SK-N-SH (cell line): ENCODE measurements at regions not wholly inside any gene's neighbourhood (a gene's known extent, or its start where the extent isn't known, plus 50 kb on each side); places are given as distances from the start of the nearest gene placed in this dataset.

Experiments used
- CTCF ChIA-PET: fragments of 300-600, 350-600 bp; formaldehyde crosslinking; extraction: SDS; loops from one replicate; lab custom pipeline; 2021; lab: Yijun Ruan, JAX
- POLR2A ChIA-PET: fragments of 350-600 bp; sonication (Branson Sonifier 250); formaldehyde crosslinking; extraction: SDS; loops from one replicate; lab custom pipeline; 2020; ENCODE audit warnings: antibody characterized with exemption, inconsistent platforms; lab: Yijun Ruan, JAX
- DNase-seq: peaks from one replicate; pipeline ENCODE4 v3.0.0; 2012
- H2AFZ ChIP-seq: fragments of 200-600 bp; sonication (generic); 2 replicates; pipeline ENCODE4 v1.8.1; 2016; ENCODE audit warnings: antibody characterized with exemption, mild to moderate bottlenecking, low read depth
- H3F3A ChIP-seq: fragments of 200-600 bp; sonication (generic); replicated peaks from 2 replicates; pipeline ENCODE3; 2016; ENCODE audit warnings: antibody characterized with exemption, mild to moderate bottlenecking; ENCODE audit not compliant: insufficient read depth
- H3K27ac ChIP-seq, 2 experiments: fragments of 200-500 bp in 1 of 2; fragments of 200-600 bp in 1 of 2; sonication (Bioruptor generic) in 1 of 2; sonication (generic), shearing (Covaris generic) in 1 of 2; 2 replicates each; pipeline versions ENCODE4 v1.5.1 to v1.6.1; 2014 to 2016; ENCODE audit warnings: low read depth in 2 of 2, inconsistent platforms in 1 of 2, low read length in 1 of 2, mild to moderate bottlenecking in 1 of 2, mixed read lengths in 1 of 2
- H3K27me3 ChIP-seq: fragments of 200-600 bp; sonication (generic), shearing (Covaris generic); 2 replicates; pipeline ENCODE4 v1.6.1; 2016; ENCODE audit warnings: mixed run types; ENCODE audit not compliant: insufficient read depth
- H3K36me3 ChIP-seq, 2 experiments: fragments of 200-500 bp in 1 of 2; fragments of 200-600 bp in 1 of 2; sonication (Bioruptor generic) in 1 of 2; sonication (generic) in 1 of 2; replicated peaks in 1 of 2; 2 replicates each; pipeline versions ENCODE3 to v1.5.1; 2014 to 2016; ENCODE audit warnings: low read length in 1 of 2, mild to moderate bottlenecking in 1 of 2; ENCODE audit not compliant: insufficient read depth in 2 of 2, control insufficient read depth in 1 of 2
- H3K4me1 ChIP-seq, 2 experiments: fragments of 200-500 bp in 1 of 2; fragments of 200-600 bp in 1 of 2; sonication (Bioruptor generic) in 1 of 2; sonication (generic), shearing (Covaris generic) in 1 of 2; 2 replicates each; pipeline versions ENCODE4 v1.5.1 to v1.6.1; 2014 to 2016; ENCODE audit warnings: low read depth in 1 of 2, low read length in 1 of 2, mixed run types in 1 of 2; ENCODE audit not compliant: insufficient read depth in 2 of 2, control insufficient read depth in 1 of 2
- H3K4me2 ChIP-seq: fragments of 200-600 bp; sonication (generic), shearing (Covaris generic); 2 replicates; pipeline ENCODE4 v1.6.1; 2017; ENCODE audit warnings: mixed run types
- H3K4me3 ChIP-seq, 2 experiments: fragments of 200-500 bp in 1 of 2; fragments of 200-600 bp in 1 of 2; sonication (Bioruptor generic) in 1 of 2; sonication (generic), shearing (Covaris generic) in 1 of 2; 2 replicates each; pipeline versions ENCODE4 v1.5.1 to v1.8.1; 2014 to 2016; ENCODE audit warnings: low read depth in 2 of 2, inconsistent platforms in 1 of 2, low read length in 1 of 2, mild to moderate bottlenecking in 1 of 2, mixed read lengths in 1 of 2, moderate library complexity in 1 of 2
- H3K79me2 ChIP-seq: fragments of 200-600 bp; sonication (generic); 2 replicates; pipeline ENCODE4 v1.8.1; 2017; ENCODE audit warnings: mild to moderate bottlenecking; ENCODE audit not compliant: insufficient read depth
- H3K9ac ChIP-seq: fragments of 200-600 bp; sonication (generic); 2 replicates; pipeline ENCODE4 v1.6.1; 2017; ENCODE audit warnings: mixed run types
- H3K9me2 ChIP-seq: fragments of 200-600 bp; sonication (generic); 2 replicates; pipeline ENCODE4 v1.6.1; 2017; ENCODE audit warnings: mixed run types
- H3K9me3 ChIP-seq: fragments of 200-600 bp; sonication (generic); 2 replicates; pipeline ENCODE4 v1.6.1; 2017; ENCODE audit warnings: mixed run types, mild to moderate bottlenecking, moderate library complexity
- H4K20me1 ChIP-seq: fragments of 200-600 bp; sonication (generic); 2 replicates; pipeline ENCODE4 v1.6.1; 2017; ENCODE audit warnings: mild to moderate bottlenecking, mixed run types; ENCODE audit not compliant: insufficient read depth
- EP300 ChIP-seq, 2 experiments: IDR thresholded peaks; 2 replicates each; pipeline versions ENCODE4 v1.4.0 to v1.6.1; 2012; ENCODE audit warnings: borderline replicate concordance in 1 of 2, low read depth in 1 of 2, low read length in 1 of 2
- FOSL2 ChIP-seq: IDR thresholded peaks from 2 replicates; pipeline ENCODE4 v1.4.0; 2012; ENCODE audit warnings: low read depth, mild to moderate bottlenecking, moderate library complexity, borderline replicate concordance
- FOXM1 ChIP-seq: IDR thresholded peaks from 2 replicates; pipeline ENCODE4 v1.4.0; 2012; ENCODE audit warnings: low read depth, mild to moderate bottlenecking
- GABPA ChIP-seq: IDR thresholded peaks from 2 replicates; pipeline ENCODE4 v1.4.0; 2012; ENCODE audit warnings: low read depth, mild to moderate bottlenecking
- GATA2 ChIP-seq: sonication (generic); formaldehyde crosslinking; IDR thresholded peaks from 2 replicates; pipeline ENCODE4 v1.5.0; 2020; ENCODE audit warnings: mild to moderate bottlenecking, missing genetic modification reagents
- JUND ChIP-seq: IDR thresholded peaks from 2 replicates; pipeline ENCODE4 v1.4.0; 2012
- PBX3 ChIP-seq: IDR thresholded peaks from 2 replicates; pipeline ENCODE4; 2012
- SIN3A ChIP-seq: IDR thresholded peaks from 2 replicates; pipeline ENCODE4 v1.6.1; 2012; ENCODE audit warnings: low read depth, mild to moderate bottlenecking, low read length, moderate library complexity, borderline replicate concordance
- SMC3 ChIP-seq: IDR thresholded peaks from 2 replicates; pipeline ENCODE4 v1.6.1; 2012; ENCODE audit warnings: low read depth, low read length, improper control_type of control experiment
- TCF12 ChIP-seq: IDR thresholded peaks from 2 replicates; pipeline ENCODE4 v1.4.0; 2012
- TEAD4 ChIP-seq: IDR thresholded peaks from 2 replicates; pipeline ENCODE4 v1.4.0; 2012; ENCODE audit warnings: mild to moderate bottlenecking, borderline replicate concordance; ENCODE audit not compliant: insufficient read depth
- WGBS: methylation state at CpG from one replicate; pipeline ENCODE4 v1.1.6; 2017; ENCODE audit warnings: low lambda C conversion rate; 5-methylcytosine and 5-hydroxymethylcytosine counted together
- TF ChIP-seq, protein P1 (sequence below): IDR thresholded peaks from 2 replicates; pipeline ENCODE4 v1.4.0; 2012; ENCODE audit warnings: low read depth, borderline replicate concordance
- TF ChIP-seq, protein P2 (sequence below): fragments of 150-350 bp; IDR thresholded peaks from 2 replicates; pipeline ENCODE4 v1.6.1; 2016; ENCODE audit warnings: mild to moderate bottlenecking, low read depth, low read length
- TF ChIP-seq, protein P3 (sequence below): IDR thresholded peaks from 2 replicates; pipeline ENCODE4 v1.4.0; 2012; ENCODE audit warnings: low read depth

DNA sequence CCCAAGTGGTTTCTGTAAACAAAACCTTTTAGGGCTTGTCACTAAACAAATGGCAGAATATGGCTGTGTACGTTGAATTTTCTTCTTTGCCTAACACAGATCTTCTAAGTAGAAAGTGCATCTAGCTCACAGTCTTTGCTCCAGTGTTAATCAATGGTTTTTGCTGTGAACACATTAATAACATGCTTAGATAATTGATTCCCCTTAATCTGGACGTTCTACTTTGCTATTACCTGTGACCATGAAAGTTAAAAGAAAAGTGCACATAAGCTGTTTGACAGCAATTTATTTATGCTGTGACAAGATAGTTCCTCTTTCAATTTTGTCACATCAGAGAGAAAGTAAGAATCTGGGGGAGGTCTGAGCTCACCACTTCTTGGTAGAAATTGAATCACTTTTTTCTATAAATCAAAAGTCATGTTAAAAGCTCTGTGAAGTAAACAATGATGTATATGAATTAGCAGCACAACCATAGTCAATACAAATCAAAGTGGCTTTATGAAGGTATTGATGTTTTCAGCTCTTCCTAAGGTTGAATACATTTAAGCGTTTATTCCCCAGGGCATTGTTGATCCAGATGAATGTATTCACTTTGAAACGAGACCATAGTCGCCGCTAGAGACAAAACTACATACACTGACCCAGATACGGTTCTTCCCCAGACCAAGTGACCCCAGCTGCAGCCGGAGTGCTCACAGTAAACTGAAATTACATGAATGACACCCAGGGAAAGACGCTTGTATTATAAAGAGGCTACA lies 174.6 kb upstream of the ZNF608 start (continued):
- TF ChIP-seq, protein P1, sequence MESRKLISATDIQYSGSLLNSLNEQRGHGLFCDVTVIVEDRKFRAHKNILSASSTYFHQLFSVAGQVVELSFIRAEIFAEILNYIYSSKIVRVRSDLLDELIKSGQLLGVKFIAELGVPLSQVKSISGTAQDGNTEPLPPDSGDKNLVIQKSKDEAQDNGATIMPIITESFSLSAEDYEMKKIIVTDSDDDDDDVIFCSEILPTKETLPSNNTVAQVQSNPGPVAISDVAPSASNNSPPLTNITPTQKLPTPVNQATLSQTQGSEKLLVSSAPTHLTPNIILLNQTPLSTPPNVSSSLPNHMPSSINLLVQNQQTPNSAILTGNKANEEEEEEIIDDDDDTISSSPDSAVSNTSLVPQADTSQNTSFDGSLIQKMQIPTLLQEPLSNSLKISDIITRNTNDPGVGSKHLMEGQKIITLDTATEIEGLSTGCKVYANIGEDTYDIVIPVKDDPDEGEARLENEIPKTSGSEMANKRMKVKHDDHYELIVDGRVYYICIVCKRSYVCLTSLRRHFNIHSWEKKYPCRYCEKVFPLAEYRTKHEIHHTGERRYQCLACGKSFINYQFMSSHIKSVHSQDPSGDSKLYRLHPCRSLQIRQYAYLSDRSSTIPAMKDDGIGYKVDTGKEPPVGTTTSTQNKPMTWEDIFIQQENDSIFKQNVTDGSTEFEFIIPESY, result no peak

DNA sequence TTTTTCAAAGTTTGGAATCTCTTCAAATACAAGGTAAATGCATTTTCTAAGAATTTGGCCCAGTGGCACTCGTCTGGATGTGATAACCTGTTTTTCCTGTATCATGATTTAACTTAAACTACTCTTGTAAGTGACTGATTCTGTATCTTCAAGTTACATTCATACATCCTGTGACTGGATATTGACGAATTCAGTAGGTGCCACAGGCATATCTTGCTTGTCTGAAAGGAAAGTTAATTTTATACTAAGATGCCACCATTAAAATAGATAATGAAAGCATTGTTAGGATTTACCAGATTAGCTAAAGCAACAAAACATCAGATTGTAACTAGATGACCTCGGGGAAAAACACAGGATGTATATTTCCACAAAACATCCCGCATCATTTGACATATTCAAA lies 175.3 kb upstream of the ZNF608 start:
- 79% methylated on average over 4 of the region's 4 CpGs for WGBS
- no peaks in the 10 kb centered on the region for H3K9me2 ChIP-seq
- no peaks in the 10 kb centered on the region for H3K4me1 ChIP-seq
- no peaks in the 10 kb centered on the region for H3K27me3 ChIP-seq
- H3K9ac ChIP-seq, result no peak overlapping the region
- H3K4me3 ChIP-seq, result no peak overlapping the region
- TF ChIP-seq SIN3A (no peak), GATA2 (CRISPR knock-in tag) (no peak), FOSL2 (no peak), EP300 (IDR thresholded peaks at IDR 0.05; ENCODE audit: borderline replicate concordance in 1 of 2, low read depth in 1 of 2, low read length in 1 of 2) (no peak), PBX3 (no peak)
- TF ChIP-seq, protein P2, sequence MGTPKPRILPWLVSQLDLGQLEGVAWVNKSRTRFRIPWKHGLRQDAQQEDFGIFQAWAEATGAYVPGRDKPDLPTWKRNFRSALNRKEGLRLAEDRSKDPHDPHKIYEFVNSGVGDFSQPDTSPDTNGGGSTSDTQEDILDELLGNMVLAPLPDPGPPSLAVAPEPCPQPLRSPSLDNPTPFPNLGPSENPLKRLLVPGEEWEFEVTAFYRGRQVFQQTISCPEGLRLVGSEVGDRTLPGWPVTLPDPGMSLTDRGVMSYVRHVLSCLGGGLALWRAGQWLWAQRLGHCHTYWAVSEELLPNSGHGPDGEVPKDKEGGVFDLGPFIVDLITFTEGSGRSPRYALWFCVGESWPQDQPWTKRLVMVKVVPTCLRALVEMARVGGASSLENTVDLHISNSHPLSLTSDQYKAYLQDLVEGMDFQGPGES, result no peak
- no peak overlapping the region for H2AFZ ChIP-seq
- H3K4me2 ChIP-seq, result no peak overlapping the region
- ChIA-PET CTCF (interaction anchor here (1.0 to 1.8 kb wide), 2 partner anchors 11 to 173 kb away, joined by 3 to 5 read pairs; no protein-coding TSS in a partner anchor), POLR2A (no interaction called here)
- H3K36me3 ChIP-seq, result no peaks in the 10 kb centered on the region
- DNase-seq, result no peak
- no peaks in the 10 kb centered on the region for H3K79me2 ChIP-seq
- H3F3A ChIP-seq, result no peaks in the 10 kb centered on the region
- H4K20me1 ChIP-seq, result no peaks in the 10 kb centered on the region
- no peaks in the 10 kb centered on the region for H3K9me3 ChIP-seq
- H3K27ac ChIP-seq, result no peak overlapping the region

DNA sequence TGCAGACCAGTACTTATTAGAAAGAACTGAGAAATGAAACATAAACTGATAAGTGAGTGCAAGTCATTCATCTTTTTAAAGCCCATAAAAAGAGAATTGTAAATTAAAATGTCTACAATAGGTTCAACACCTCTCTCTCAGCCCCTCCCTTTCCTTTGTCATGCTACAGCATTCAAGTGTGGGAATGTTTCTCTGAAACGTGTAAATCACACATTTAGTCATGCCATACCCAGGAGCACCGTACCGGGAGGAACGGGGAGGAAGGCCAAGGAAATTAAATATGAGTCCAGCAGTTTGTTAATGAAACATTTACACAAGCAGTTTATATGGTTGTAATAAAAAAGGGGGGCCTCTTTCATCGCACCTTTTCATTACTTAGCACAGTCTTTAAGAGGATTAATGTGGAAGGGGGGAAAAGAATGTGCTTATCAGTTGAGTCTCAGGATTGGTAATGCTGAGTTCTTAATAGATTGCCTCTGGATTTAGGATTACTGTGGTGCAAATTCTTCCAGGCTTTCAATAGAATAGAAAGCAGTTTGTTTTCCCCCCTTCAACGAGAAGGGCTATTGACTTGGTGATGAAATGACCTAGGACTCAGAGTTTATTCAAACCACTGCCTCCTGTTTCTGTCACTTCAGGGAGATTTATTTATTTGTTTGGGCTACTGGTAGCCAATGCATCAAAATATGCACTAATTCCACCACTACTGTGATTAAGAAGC lies 176.0 kb upstream of the ZNF608 start:
- Histone ChIP-seq H3K27ac (no peak overlapping the region), H3K9me2 (no peaks in the 10 kb centered on the region), H3K79me2 (no peaks in the 10 kb centered on the region), H3K27me3 (no peaks in the 10 kb centered on the region), H3K4me1 (no peaks in the 10 kb centered on the region), H3K4me2 (no peak overlapping the region), H3K9me3 (no peaks in the 10 kb centered on the region), H3K9ac (no peak overlapping the region), H4K20me1 (no peaks in the 10 kb centered on the region), H3K36me3 (no peaks in the 10 kb centered on the region), H3F3A (no peaks in the 10 kb centered on the region), H2AFZ (no peak overlapping the region), H3K4me3 (no peak overlapping the region)
- ChIA-PET POLR2A (no interaction called here), CTCF (no interaction called here)
- TF ChIP-seq GABPA (no peak), TCF12 (no peak), FOXM1 (no peak), JUND (no peak), SMC3 (no peak), TEAD4 (no peak), PBX3 (no peak)
- TF ChIP-seq, protein P3, sequence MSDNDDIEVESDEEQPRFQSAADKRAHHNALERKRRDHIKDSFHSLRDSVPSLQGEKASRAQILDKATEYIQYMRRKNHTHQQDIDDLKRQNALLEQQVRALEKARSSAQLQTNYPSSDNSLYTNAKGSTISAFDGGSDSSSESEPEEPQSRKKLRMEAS, result no peak
- TF ChIP-seq, protein P1, result no peak
- WGBS, result 88% methylated on average over 6 of the region's 6 CpGs
- DNase-seq, result no peak
